Liver (tissue), 2 donors: ENCODE measurements at regions not wholly inside any gene's neighbourhood (a gene's known extent, or its start where the extent isn't known, plus 50 kb on each side); places are given as distances from the start of the nearest gene placed in this dataset.

Source experiments
- CTCF ChIP-seq: fragments of 150-350 bp; IDR thresholded peaks from 2 replicates; pipeline ENCODE4 v1.5.1; 2017; ENCODE audit warnings: improper control_type of control experiment, low read depth, low read length; ENCODE audit not compliant: missing input control
- TF ChIP-seq, protein P1 (sequence below): IDR thresholded peaks from 2 replicates; pipeline ENCODE4 v1.6.1; 2016; ENCODE audit warnings: antibody characterized with exemption, mild to moderate bottlenecking
- donor health status: healthy.

GRCh38 chr1:2916153-2916552, 105.1 kb upstream of the ACTRT2 start:
- TF ChIP-seq CTCF, result no peak
- TF ChIP-seq, protein P1, sequence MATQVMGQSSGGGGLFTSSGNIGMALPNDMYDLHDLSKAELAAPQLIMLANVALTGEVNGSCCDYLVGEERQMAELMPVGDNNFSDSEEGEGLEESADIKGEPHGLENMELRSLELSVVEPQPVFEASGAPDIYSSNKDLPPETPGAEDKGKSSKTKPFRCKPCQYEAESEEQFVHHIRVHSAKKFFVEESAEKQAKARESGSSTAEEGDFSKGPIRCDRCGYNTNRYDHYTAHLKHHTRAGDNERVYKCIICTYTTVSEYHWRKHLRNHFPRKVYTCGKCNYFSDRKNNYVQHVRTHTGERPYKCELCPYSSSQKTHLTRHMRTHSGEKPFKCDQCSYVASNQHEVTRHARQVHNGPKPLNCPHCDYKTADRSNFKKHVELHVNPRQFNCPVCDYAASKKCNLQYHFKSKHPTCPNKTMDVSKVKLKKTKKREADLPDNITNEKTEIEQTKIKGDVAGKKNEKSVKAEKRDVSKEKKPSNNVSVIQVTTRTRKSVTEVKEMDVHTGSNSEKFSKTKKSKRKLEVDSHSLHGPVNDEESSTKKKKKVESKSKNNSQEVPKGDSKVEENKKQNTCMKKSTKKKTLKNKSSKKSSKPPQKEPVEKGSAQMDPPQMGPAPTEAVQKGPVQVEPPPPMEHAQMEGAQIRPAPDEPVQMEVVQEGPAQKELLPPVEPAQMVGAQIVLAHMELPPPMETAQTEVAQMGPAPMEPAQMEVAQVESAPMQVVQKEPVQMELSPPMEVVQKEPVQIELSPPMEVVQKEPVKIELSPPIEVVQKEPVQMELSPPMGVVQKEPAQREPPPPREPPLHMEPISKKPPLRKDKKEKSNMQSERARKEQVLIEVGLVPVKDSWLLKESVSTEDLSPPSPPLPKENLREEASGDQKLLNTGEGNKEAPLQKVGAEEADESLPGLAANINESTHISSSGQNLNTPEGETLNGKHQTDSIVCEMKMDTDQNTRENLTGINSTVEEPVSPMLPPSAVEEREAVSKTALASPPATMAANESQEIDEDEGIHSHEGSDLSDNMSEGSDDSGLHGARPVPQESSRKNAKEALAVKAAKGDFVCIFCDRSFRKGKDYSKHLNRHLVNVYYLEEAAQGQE, result no peak
